ENCODE measurements at regions not wholly inside any gene's neighbourhood (a gene's known extent, or its start where the extent isn't known, plus 50 kb on each side); places are given as distances from the start of the nearest gene placed in this dataset.

DNA sequence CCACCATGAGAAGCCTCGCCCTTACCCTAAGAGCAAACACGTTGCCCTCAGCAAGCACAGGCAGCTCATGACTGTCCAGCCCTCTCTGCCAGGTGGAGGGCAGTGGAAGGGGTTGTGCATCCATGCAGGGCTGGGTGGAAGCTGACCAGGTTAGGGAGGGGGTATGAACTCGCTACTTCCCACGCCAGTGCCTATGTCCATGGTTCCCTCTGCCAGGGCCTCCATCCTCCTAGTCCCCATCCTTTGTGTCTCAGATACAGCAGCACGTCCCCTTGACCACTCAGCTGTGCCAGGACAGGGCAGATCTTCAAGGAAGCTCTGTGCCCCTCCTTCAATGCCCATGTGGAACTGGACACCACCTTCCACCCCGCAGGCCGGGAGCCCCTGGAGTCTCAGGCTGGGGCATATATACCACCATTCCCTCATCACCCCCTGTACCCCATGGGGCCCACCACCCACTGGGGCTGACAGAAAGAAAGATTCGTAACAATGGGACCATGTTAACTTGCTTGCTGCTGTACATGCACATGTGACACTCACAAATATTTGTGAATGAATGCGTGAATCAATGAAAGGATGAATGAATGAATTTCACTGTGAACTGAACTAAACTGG lies 90.7 kb downstream of the ANKRD60 start:
- no peak for ATAC-seq
- H3K27me3 Mint-ChIP-seq (ENCODE audit: low read depth in 2 of 2): peaks cover 28 to 56% of the 10 kb centered on the region in 2 donors
- H3K36me3 Mint-ChIP-seq: no peaks in the 10 kb centered on the region
- no peak overlapping the region for H3K27ac Mint-ChIP-seq
- Histone ChIP-seq H3K36me3 (ENCODE audit: control insufficient read depth, insufficient read depth, low read length) (no peaks in the 10 kb centered on the region), H3K4me1 (ENCODE audit: control insufficient read depth, insufficient read depth, low read length) (no peaks in the 10 kb centered on the region), H3K27ac (ENCODE audit: low read length) (no peak overlapping the region), H3K27me3 (ENCODE audit: control insufficient read depth, insufficient read depth, low read length) (peaks cover 2% of the 10 kb centered on the region), H3K9me3 (ENCODE audit: control insufficient read depth, insufficient read depth, low read length) (no peaks in the 10 kb centered on the region), H3K4me3 (ENCODE audit: low read length) (no peak overlapping the region)
- H3K4me1 Mint-ChIP-seq: no peaks in the 10 kb centered on the region
- 85% methylated on average over 9 of the region's 9 CpGs for WGBS (ENCODE audit: insufficient coverage)
- H3K9me3 Mint-ChIP-seq: no peaks in the 10 kb centered on the region
- DNase-seq: no peak
- intact Hi-C loops (cut with micrococcal nuclease): no loop called here
- no peak overlapping the region for H3K4me3 Mint-ChIP-seq
- TF ChIP-seq, protein P1, sequence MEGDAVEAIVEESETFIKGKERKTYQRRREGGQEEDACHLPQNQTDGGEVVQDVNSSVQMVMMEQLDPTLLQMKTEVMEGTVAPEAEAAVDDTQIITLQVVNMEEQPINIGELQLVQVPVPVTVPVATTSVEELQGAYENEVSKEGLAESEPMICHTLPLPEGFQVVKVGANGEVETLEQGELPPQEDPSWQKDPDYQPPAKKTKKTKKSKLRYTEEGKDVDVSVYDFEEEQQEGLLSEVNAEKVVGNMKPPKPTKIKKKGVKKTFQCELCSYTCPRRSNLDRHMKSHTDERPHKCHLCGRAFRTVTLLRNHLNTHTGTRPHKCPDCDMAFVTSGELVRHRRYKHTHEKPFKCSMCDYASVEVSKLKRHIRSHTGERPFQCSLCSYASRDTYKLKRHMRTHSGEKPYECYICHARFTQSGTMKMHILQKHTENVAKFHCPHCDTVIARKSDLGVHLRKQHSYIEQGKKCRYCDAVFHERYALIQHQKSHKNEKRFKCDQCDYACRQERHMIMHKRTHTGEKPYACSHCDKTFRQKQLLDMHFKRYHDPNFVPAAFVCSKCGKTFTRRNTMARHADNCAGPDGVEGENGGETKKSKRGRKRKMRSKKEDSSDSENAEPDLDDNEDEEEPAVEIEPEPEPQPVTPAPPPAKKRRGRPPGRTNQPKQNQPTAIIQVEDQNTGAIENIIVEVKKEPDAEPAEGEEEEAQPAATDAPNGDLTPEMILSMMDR (IDR thresholded peaks at IDR 0.05): no peak

DNA sequence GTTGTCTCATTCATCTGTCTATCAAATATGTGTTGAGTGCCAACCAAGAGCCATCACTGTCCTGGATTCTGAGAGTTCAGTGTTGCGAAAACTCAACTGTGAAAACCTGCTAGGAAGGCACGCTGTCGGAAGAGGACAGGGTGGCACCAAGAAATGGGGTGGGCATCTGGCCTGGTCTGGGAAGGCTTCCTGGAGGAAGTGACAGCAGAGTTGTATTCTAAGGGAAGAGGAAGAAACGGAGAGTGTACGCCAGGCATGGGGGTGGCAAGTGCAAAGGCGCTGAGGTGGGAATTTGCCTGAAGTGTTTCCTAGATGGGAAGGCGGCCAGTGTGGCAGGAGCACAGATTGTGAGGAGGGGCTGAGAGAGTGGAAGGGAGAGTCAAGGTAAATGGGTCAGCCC lies 91.2 kb downstream of the ANKRD60 start:
- DNase-seq: no peak
- TF ChIP-seq, protein P1 (IDR thresholded peaks at IDR 0.05): no peak
- no peak overlapping the region for H3K27ac ChIP-seq (ENCODE audit: low read length)
- no peaks in the 10 kb centered on the region for H3K36me3 Mint-ChIP-seq
- no peaks in the 10 kb centered on the region for H3K36me3 ChIP-seq (ENCODE audit: control insufficient read depth, insufficient read depth, low read length)
- 93% methylated on average over 7 of the region's 7 CpGs for WGBS (ENCODE audit: insufficient coverage)
- H3K4me3 ChIP-seq (ENCODE audit: low read length): no peak overlapping the region
- no peak for ATAC-seq
- H3K4me1 ChIP-seq (ENCODE audit: control insufficient read depth, insufficient read depth, low read length): no peaks in the 10 kb centered on the region
- intact Hi-C loops (cut with micrococcal nuclease): no loop called here
- H3K27me3 Mint-ChIP-seq (ENCODE audit: low read depth in 2 of 2): peaks cover 30 to 61% of the 10 kb centered on the region in 2 donors
- no peaks in the 10 kb centered on the region for H3K4me1 Mint-ChIP-seq
- no peaks in the 10 kb centered on the region for H3K9me3 Mint-ChIP-seq
- no peaks in the 10 kb centered on the region for H3K9me3 ChIP-seq (ENCODE audit: control insufficient read depth, insufficient read depth, low read length)
- peaks cover 2% of the 10 kb centered on the region for H3K27me3 ChIP-seq (ENCODE audit: control insufficient read depth, insufficient read depth, low read length)
- H3K27ac Mint-ChIP-seq: no peak overlapping the region
- H3K4me3 Mint-ChIP-seq: no peak overlapping the region

GRCh38 chr20:58136149-58136484 lies 92.3 kb downstream of the ANKRD60 start:
- Histone ChIP-seq H3K4me1 (ENCODE audit: control insufficient read depth, insufficient read depth, low read length) (no peaks in the 10 kb centered on the region), H3K27me3 (ENCODE audit: control insufficient read depth, insufficient read depth, low read length) (peaks cover 2% of the 10 kb centered on the region), H3K9me3 (ENCODE audit: control insufficient read depth, insufficient read depth, low read length) (no peaks in the 10 kb centered on the region), H3K36me3 (ENCODE audit: control insufficient read depth, insufficient read depth, low read length) (no peaks in the 10 kb centered on the region), H3K27ac (ENCODE audit: low read length) (no peak overlapping the region), H3K4me3 (ENCODE audit: low read length) (no peak overlapping the region)
- ATAC-seq (no peak), DNase-seq (no peak)
- Mint-ChIP-seq H3K27me3 (ENCODE audit: low read depth in 2 of 2) (peaks cover 42 to 72% of the 10 kb centered on the region in 2 donors), H3K27ac (no peak overlapping the region), H3K9me3 (no peaks in the 10 kb centered on the region), H3K4me3 (no peak overlapping the region), H3K4me1 (no peaks in the 10 kb centered on the region), H3K36me3 (no peaks in the 10 kb centered on the region)
- TF ChIP-seq, protein P1 (IDR thresholded peaks at IDR 0.05): no peak
- WGBS (ENCODE audit: insufficient coverage): 64% methylated on average over 5 of the region's 5 CpGs
- intact Hi-C loops (cut with micrococcal nuclease): no loop called here

- Mint-ChIP-seq H3K36me3 (no peaks in the 10 kb centered on the region), H3K9me3 (no peaks in the 10 kb centered on the region), H3K4me1 (no peaks in the 10 kb centered on the region), H3K4me3 (no peak overlapping the region), H3K27ac (no peak overlapping the region), H3K27me3 (ENCODE audit: low read depth in 2 of 2) (peaks cover 42 to 78% of the 10 kb centered on the region in 2 donors)
- TF ChIP-seq, protein P1 (IDR thresholded peaks at IDR 0.05): no peak
- DNase-seq (no peak), ATAC-seq (no peak)
- no peaks in the 10 kb centered on the region for H3K36me3 ChIP-seq (ENCODE audit: control insufficient read depth, insufficient read depth, low read length)
- intact Hi-C loops (cut with micrococcal nuclease): no loop called here
- WGBS (ENCODE audit: insufficient coverage): 39% methylated on average over 16 of the region's 16 CpGs
- no peaks in the 10 kb centered on the region for H3K9me3 ChIP-seq (ENCODE audit: control insufficient read depth, insufficient read depth, low read length)
- no peak overlapping the region for H3K4me3 ChIP-seq (ENCODE audit: low read length)
- H3K27me3 ChIP-seq (ENCODE audit: control insufficient read depth, insufficient read depth, low read length): peaks cover 4% of the 10 kb centered on the region
- H3K4me1 ChIP-seq (ENCODE audit: control insufficient read depth, insufficient read depth, low read length): no peaks in the 10 kb centered on the region
- no peak overlapping the region for H3K27ac ChIP-seq (ENCODE audit: low read length)
Observed at GRCh38 chr20:58135441-58136148, 92.9 kb downstream of the ANKRD60 start.

Measured in natural killer cell (primary cell).